H1 (cell line): ENCODE measurements at regions not wholly inside any gene's neighbourhood (a gene's known extent, or its start where the extent isn't known, plus 50 kb on each side); places are given as distances from the start of the nearest gene placed in this dataset.

Experiments
- CTCF ChIA-PET: fragments of 300-600 bp; sonication (Branson Sonifier 250); formaldehyde crosslinking; loops from one replicate; lab custom pipeline; 2021; ENCODE audit not compliant: partially characterized antibody; lab: Charles Lee
- POLR2A ChIA-PET: fragments of 300-600 bp; sonication (Branson Sonifier 250); formaldehyde crosslinking; loops from one replicate; lab custom pipeline; 2021; ENCODE audit warnings: inconsistent platforms; ENCODE audit not compliant: partially characterized antibody; lab: Charles Lee
- DNase-seq, 2 experiments: peaks; one replicate each; pipeline versions ENCODE4 v3.0.0 to v3.0.0-alpha.2; 2010 to 2022; ENCODE audit warnings: low spot score in 2 of 2, low read depth in 1 of 2, mixed read lengths in 1 of 2
- FAIRE-seq: peaks from 2 replicates; lab custom pipeline; 2011; peaks lifted over from hg19 to GRCh38; lab: Jason Lieb, UNC
- H2AFZ ChIP-seq: 2 replicates; pipeline ENCODE4 v1.8.1; 2012; ENCODE audit warnings: low read length, inconsistent platforms
- H2AK5ac ChIP-seq: 2 replicates; pipeline ENCODE4 v1.6.1; 2013; ENCODE audit warnings: low read depth, low read length
- H2BK120ac ChIP-seq: replicated peaks from 2 replicates; pipeline ENCODE3; 2013; ENCODE audit warnings: low read depth, low read length, inconsistent platforms
- H2BK12ac ChIP-seq: 2 replicates; pipeline ENCODE4 v1.6.1; 2013; ENCODE audit warnings: low read depth, low read length
- H2BK15ac ChIP-seq: 2 replicates; pipeline ENCODE4 v1.6.1; 2013; ENCODE audit warnings: low read length
- H2BK20ac ChIP-seq: 2 replicates; pipeline ENCODE4 v1.6.1; 2013; ENCODE audit warnings: low read length
- H2BK5ac ChIP-seq: 2 replicates; pipeline ENCODE4 v1.6.1; 2013; ENCODE audit warnings: low read depth, low read length
- H3K14ac ChIP-seq: 2 replicates; pipeline ENCODE4 v1.6.1; 2013; ENCODE audit warnings: inconsistent platforms; ENCODE audit not compliant: insufficient read length
- H3K18ac ChIP-seq: 2 replicates; pipeline ENCODE4 v1.6.1; 2013; ENCODE audit warnings: low read length; ENCODE audit errors: extremely low read depth
- H3K23ac ChIP-seq: 2 replicates; pipeline ENCODE4 v1.6.1; 2013; ENCODE audit warnings: inconsistent platforms; ENCODE audit not compliant: insufficient read length
- H3K23me2 ChIP-seq: 2 replicates; pipeline ENCODE4 v1.6.1; 2013; ENCODE audit warnings: low read depth, low read length
- H3K27ac ChIP-seq: 2 replicates; pipeline ENCODE4 v1.6.1; 2011; ENCODE audit warnings: low read depth, low read length, inconsistent platforms
- H3K27me3 ChIP-seq, 4 experiments: replicated peaks in 1 of 4; 1 replicate in 1 of 4; 2 replicates in 3 of 4; pipeline versions ENCODE4 v1.6.1 to v1.8.1; 2011 to 2013; ENCODE audit warnings: low read length in 3 of 4, mild to moderate bottlenecking in 3 of 4, inconsistent platforms in 2 of 4, mixed read lengths in 2 of 4, moderate library complexity in 1 of 4; ENCODE audit not compliant: control insufficient read depth in 3 of 4, insufficient read depth in 3 of 4; ENCODE audit errors: extremely low read depth in 1 of 4
- H3K36me3 ChIP-seq, 4 experiments: 2 replicates each; pipeline versions ENCODE4 v1.6.1 to v1.8.1; 2011 to 2013; ENCODE audit warnings: mild to moderate bottlenecking in 4 of 4, low read length in 3 of 4, moderate library complexity in 2 of 4, control low read depth in 1 of 4, inconsistent platforms in 1 of 4; ENCODE audit not compliant: insufficient read depth in 4 of 4, control insufficient read depth in 2 of 4
- H3K4ac ChIP-seq: replicated peaks from 2 replicates; pipeline ENCODE3; 2013; ENCODE audit warnings: low read length, low read depth, mixed read lengths, inconsistent platforms; ENCODE audit not compliant: insufficient read length
- H3K4me1 ChIP-seq, 4 experiments: replicated peaks in 1 of 4; 1 replicate in 1 of 4; 2 replicates in 3 of 4; pipeline versions ENCODE4 v1.6.1 to v1.8.1; 2011 to 2013; ENCODE audit warnings: low read length in 3 of 4, inconsistent platforms in 2 of 4, mixed read lengths in 1 of 4; ENCODE audit not compliant: insufficient read depth in 4 of 4, control insufficient read depth in 3 of 4
- H3K4me2 ChIP-seq, 2 experiments: 2 replicates each; pipeline versions ENCODE4 v1.6.1 to v1.8.1; 2011 to 2013; ENCODE audit warnings: low read depth in 2 of 2, low read length in 2 of 2, control low read depth in 1 of 2, inconsistent platforms in 1 of 2, mild to moderate bottlenecking in 1 of 2; ENCODE audit not compliant: insufficient read depth in 1 of 2
- H3K4me3 ChIP-seq, 4 experiments: fragments of 200-600, 300-600 bp in 1 of 4; sonication (generic), shearing (Covaris generic), sonication (Bioruptor Twin) in 1 of 4; 2 replicates each; pipeline versions ENCODE4 v1.5.1 to v1.8.1; 2011 to 2016; ENCODE audit warnings: low read length in 4 of 4, low read depth in 3 of 4, control low read depth in 2 of 4, inconsistent platforms in 2 of 4, mild to moderate bottlenecking in 2 of 4, mixed read lengths in 1 of 4, moderate library complexity in 1 of 4; ENCODE audit not compliant: insufficient read depth in 2 of 4; ENCODE audit errors: extremely low read depth in 1 of 4
- H3K56ac ChIP-seq: replicated peaks from 2 replicates; pipeline ENCODE3; 2013; ENCODE audit warnings: low read depth, mild to moderate bottlenecking, mixed read lengths, low read length, inconsistent platforms; ENCODE audit not compliant: insufficient read length
- H3K79me1 ChIP-seq: 2 replicates; pipeline ENCODE4 v1.6.1; 2013; ENCODE audit warnings: low read depth, low read length, control low read depth
- H3K79me2 ChIP-seq, 2 experiments: 2 replicates each; pipeline versions ENCODE4 v1.6.1 to v1.8.1; 2012 to 2013; ENCODE audit warnings: low read length in 2 of 2, mild to moderate bottlenecking in 2 of 2, inconsistent platforms in 1 of 2; ENCODE audit not compliant: insufficient read depth in 2 of 2, control insufficient read depth in 1 of 2
- H3K9ac ChIP-seq, 4 experiments: replicated peaks in 1 of 4; 1 replicate in 1 of 4; 2 replicates in 3 of 4; pipeline versions ENCODE4 v1.6.1 to v1.8.1; 2011 to 2013; ENCODE audit warnings: low read depth in 3 of 4, low read length in 3 of 4, control low read depth in 2 of 4, mild to moderate bottlenecking in 2 of 4, moderate library complexity in 2 of 4, inconsistent platforms in 1 of 4; ENCODE audit errors: extremely low read depth in 1 of 4
- H3K9me3 ChIP-seq, 2 experiments: 2 replicates each; pipeline versions ENCODE4 v1.6.1 to v1.8.1; 2012 to 2013; ENCODE audit warnings: mild to moderate bottlenecking in 2 of 2, moderate library complexity in 2 of 2, control low read depth in 1 of 2, inconsistent platforms in 1 of 2, low read depth in 1 of 2, low read length in 1 of 2, mixed read lengths in 1 of 2; ENCODE audit not compliant: insufficient read depth in 2 of 2
- H4K20me1 ChIP-seq, 2 experiments: replicated peaks in 1 of 2; 2 replicates each; pipeline versions ENCODE3 to v1.8.1; 2011 to 2013; ENCODE audit warnings: inconsistent platforms in 2 of 2, low read length in 2 of 2, mild to moderate bottlenecking in 1 of 2; ENCODE audit not compliant: insufficient read depth in 2 of 2, control insufficient read depth in 1 of 2
- H4K5ac ChIP-seq: 2 replicates; pipeline ENCODE4 v1.6.1; 2013; ENCODE audit warnings: low read length, low read depth, mixed read lengths, inconsistent platforms; ENCODE audit not compliant: insufficient read length
- H4K8ac ChIP-seq: 2 replicates; pipeline ENCODE4 v1.8.0; 2013; ENCODE audit warnings: mild to moderate bottlenecking, moderate library complexity, low read length, inconsistent platforms; ENCODE audit not compliant: insufficient read depth; ENCODE audit errors: extremely low read depth
- H4K91ac ChIP-seq: replicated peaks from 2 replicates; pipeline ENCODE3; 2013; ENCODE audit warnings: low read length, mixed read lengths, inconsistent platforms; ENCODE audit not compliant: insufficient read length
- BCL11A ChIP-seq, 2 experiments: IDR thresholded peaks; one replicate each; pipeline ENCODE4 v1.6.1; 2011; ENCODE audit warnings: low read depth in 2 of 2, low read length in 2 of 2, mild to moderate bottlenecking in 2 of 2
- BRCA1 ChIP-seq: IDR thresholded peaks from 2 replicates; pipeline ENCODE4 v1.6.1; 2012; ENCODE audit warnings: low read depth, low read length, improper control_type of control experiment
- CEBPB ChIP-seq: IDR thresholded peaks from 2 replicates; pipeline ENCODE4 v1.6.1; 2012; ENCODE audit warnings: low read depth, low read length
- FOSL1 ChIP-seq: IDR thresholded peaks from 2 replicates; pipeline ENCODE4 v1.6.1; 2011; ENCODE audit warnings: mild to moderate bottlenecking, low read depth, low read length, moderate library complexity; ENCODE audit not compliant: insufficient read depth
- KDM4A ChIP-seq: IDR thresholded peaks from one replicate; pipeline ENCODE4 v1.7.1; 2012; ENCODE audit warnings: low read depth, mild to moderate bottlenecking, moderate library complexity, low read length, inconsistent platforms; ENCODE audit not compliant: severe bottlenecking
- NANOG ChIP-seq: IDR thresholded peaks from 2 replicates; pipeline ENCODE4 v1.6.1; 2011; ENCODE audit warnings: low read length, low read depth, mild to moderate bottlenecking, inconsistent platforms; ENCODE audit not compliant: insufficient read depth, poor library complexity, severe bottlenecking
- PHF8 ChIP-seq: fragments of 200-600 bp; sonication (generic); conservative IDR thresholded peaks from 2 replicates; pipeline ENCODE4 v1.7.1; 2012; ENCODE audit warnings: low read depth, mild to moderate bottlenecking, inconsistent platforms, low read length, moderate library complexity
- POU5F1 ChIP-seq: IDR thresholded peaks from 2 replicates; pipeline ENCODE4 v1.6.1; 2011; ENCODE audit warnings: low read depth, mild to moderate bottlenecking, low read length, moderate library complexity
- RBBP5 ChIP-seq: IDR thresholded peaks from 2 replicates; pipeline ENCODE4 v1.7.1; 2012; ENCODE audit warnings: low read depth, mild to moderate bottlenecking, inconsistent platforms, low read length, moderate library complexity, borderline replicate concordance
- RXRA ChIP-seq: IDR thresholded peaks from 2 replicates; pipeline ENCODE4 v1.6.1; 2011; ENCODE audit warnings: low read depth, mild to moderate bottlenecking, low read length, moderate library complexity; ENCODE audit not compliant: insufficient read depth
- SAP30 ChIP-seq: fragments of 300-600 bp; sonication (generic); IDR thresholded peaks from 2 replicates; pipeline ENCODE4 v1.7.1; 2012; ENCODE audit warnings: low read length, moderate library complexity, mild to moderate bottlenecking, inconsistent platforms; ENCODE audit not compliant: insufficient read depth, insufficient replicate concordance
- SIN3A ChIP-seq, 2 experiments: IDR thresholded peaks in 1 of 2; conservative IDR thresholded peaks in 1 of 2; 2 replicates each; pipeline ENCODE4 v1.6.1; 2011 to 2012; ENCODE audit warnings: low read length in 2 of 2, improper control_type of control experiment in 1 of 2, low read depth in 1 of 2, mild to moderate bottlenecking in 1 of 2
- YY1 ChIP-seq: IDR thresholded peaks from 2 replicates; pipeline ENCODE4 v1.6.1; 2011; ENCODE audit warnings: low read depth, mild to moderate bottlenecking, low read length
- ZNF274 ChIP-seq: IDR thresholded peaks from 2 replicates; pipeline ENCODE4 v1.7.0; 2012; ENCODE audit warnings: low read length, borderline replicate concordance; ENCODE audit errors: extremely low read depth
- WGBS, 2 experiments: shearing (Covaris generic) in 1 of 2; methylation state at CpG; one replicate each; pipeline versions ENCODE4 v1.1.6 to v1.1.7; 2013 to 2015; ENCODE audit warnings: low lambda C conversion rate in 2 of 2, mixed read lengths in 2 of 2, inconsistent platforms in 1 of 2, low coverage in 1 of 2, missing lambda C conversion rate in 1 of 2; ENCODE audit not compliant: insufficient replicate concordance in 2 of 2, insufficient coverage in 1 of 2, insufficient read length in 1 of 2; ENCODE audit errors: extremely low coverage in 1 of 2, missing lambda C conversion rate in 1 of 2; 5-methylcytosine and 5-hydroxymethylcytosine counted together

GRCh38 chr2:70036290-70036689 is 51.0 kb upstream of the PCBP1 start:
- Histone ChIP-seq H3K36me3 (0 out of 8 replicates have a peak, but pooled peaks cover 0 to 3% (median 2%) of the 10 kb centered on the region in 4 experiments), H4K5ac (no peak overlapping the region), H3K23me2 (no peaks in the 10 kb centered on the region), H3K9me3 (no peaks in the 10 kb centered on the region), H2BK20ac (no peak overlapping the region), H2BK5ac (no peak overlapping the region), H2AK5ac (no peak overlapping the region), H2BK12ac (no peak overlapping the region), H2AFZ (no peak overlapping the region), H3K23ac (no peak overlapping the region), H3K56ac (no peak overlapping the region), H3K9ac (no peak overlapping the region), H4K91ac (no peak overlapping the region), H3K4ac (no peak overlapping the region), H3K27ac (no peak overlapping the region), H3K79me2 (no peaks in the 10 kb centered on the region), H2BK15ac (no peak overlapping the region), H3K14ac (no peak overlapping the region), H3K18ac (no peak overlapping the region), H4K20me1 (no peaks in the 10 kb centered on the region), H3K4me1 (no peaks in the 10 kb centered on the region), H3K27me3 (no peaks in the 10 kb centered on the region), H3K4me2 (no peak overlapping the region), H3K79me1 (no peaks in the 10 kb centered on the region), H4K8ac (no peak overlapping the region), H2BK120ac (no peak overlapping the region), H3K4me3 (no peak overlapping the region)
- 97% methylated on average over 2 of the region's 2 CpGs; no CpG with 5 or more reads in 1 of the 2 experiments for WGBS, 2 experiments
- no peak for FAIRE-seq
- no peak for DNase-seq
- ChIA-PET POLR2A (interaction anchor here (1.9 kb wide), 1 partner anchor 10 kb away, joined by 4 read pairs; no protein-coding TSS in a partner anchor), CTCF (interaction anchor here (0.6 to 1.6 kb wide), 6 partner anchors 11 to 45 kb away, joined by 3 to 5 read pairs (median 4); no protein-coding TSS in a partner anchor)
- TF ChIP-seq BCL11A (IDR thresholded peaks at IDR 0.05; ENCODE audit: low read depth in 2 of 2, low read length in 2 of 2) = no peak
- no peak for TF ChIP-seq BRCA1
- no peak for TF ChIP-seq FOSL1
- TF ChIP-seq RBBP5 = no peak
- TF ChIP-seq CEBPB = no peak
- TF ChIP-seq SIN3A (conservative IDR thresholded peaks at IDR 0.05 in 1 of 2, IDR thresholded peaks at IDR 0.05 in 1 of 2; ENCODE audit: low read depth in 1 of 2, low read length in 2 of 2) = no peak
- TF ChIP-seq KDM4A = no peak
- no peak for TF ChIP-seq PHF8
- TF ChIP-seq POU5F1 = no peak
- no peak for TF ChIP-seq YY1
- TF ChIP-seq RXRA = no peak
- TF ChIP-seq NANOG = no peak
- TF ChIP-seq ZNF274 = no peak
- TF ChIP-seq SAP30 = no peak
